G401 (cell line): ENCODE measurements at regions not wholly inside any gene's neighbourhood (a gene's known extent, or its start where the extent isn't known, plus 50 kb on each side); places are given as distances from the start of the nearest gene placed in this dataset.

Experiments
- DNase-seq: peaks from one replicate; pipeline ENCODE4 v3.0.0-alpha.2; 2015; ENCODE audit warnings: low spot score
- in situ Hi-C: cut with HindIII; loops from 2 replicates; pipeline ENCODE4 v1.10.0; 2016; ENCODE audit warnings: low sequenced_read_pairs, mixed read lengths

GRCh38 chr1:187275985-187276575 is 447.3 kb downstream of the PLA2G4A start:
- in situ Hi-C loops = no loop called here

GRCh38 chr1:187276677-187277076 is 447.9 kb downstream of the PLA2G4A start:
- no peak for DNase-seq
- in situ Hi-C loops = no loop called here

More at GRCh38 chr1:187275985-187276575, 447.3 kb downstream of the PLA2G4A start:
- DNase-seq = no peak

- in situ Hi-C loops = no loop called here
- no peak for DNase-seq
Measured at GRCh38 chr1:187280031-187280430, 451.3 kb downstream of the PLA2G4A start.

GRCh38 chr1:187281085-187281484 is 452.3 kb downstream of the PLA2G4A start:
- in situ Hi-C loops = no loop called here

GRCh38 chr1:187283984-187284383 is 455.2 kb downstream of the PLA2G4A start:
- in situ Hi-C loops = no loop called here
- DNase-seq = no peak

More at GRCh38 chr1:187281085-187281484, 452.3 kb downstream of the PLA2G4A start:
- DNase-seq = no peak

GRCh38 chr1:187294421-187295201 is 465.9 kb downstream of the PLA2G4A start:
- in situ Hi-C loops = no loop called here
- no peak for DNase-seq

- no peak for DNase-seq
Measured at GRCh38 chr1:187300081-187300480, 471.3 kb downstream of the PLA2G4A start.

GRCh38 chr1:187306710-187307415 is 478.1 kb downstream of the PLA2G4A start:
- peak; percentile 87 for DNase-seq
- in situ Hi-C loops = no loop called here

More at GRCh38 chr1:187300081-187300480, 471.3 kb downstream of the PLA2G4A start:
- in situ Hi-C loops = no loop called here

- in situ Hi-C loops = no loop called here
- DNase-seq = no peak
Measured at GRCh38 chr1:187310038-187310631, 481.4 kb downstream of the PLA2G4A start.

- in situ Hi-C loops = no loop called here
- no peak for DNase-seq
Measured at GRCh38 chr1:187313115-187313514, 484.4 kb downstream of the PLA2G4A start.

GRCh38 chr1:187326557-187326956 is 497.8 kb downstream of the PLA2G4A start:
- in situ Hi-C loops = no loop called here
- no peak for DNase-seq

- in situ Hi-C loops = no loop called here
- no peak for DNase-seq
Measured at GRCh38 chr1:187336441-187337168, 507.9 kb downstream of the PLA2G4A start.

- no peak for DNase-seq
- in situ Hi-C loops = no loop called here
Measured at GRCh38 chr1:187338762-187339412, 510.1 kb downstream of the PLA2G4A start.

- no peak for DNase-seq
- in situ Hi-C loops = no loop called here
Measured at GRCh38 chr1:187342495-187342894, 513.7 kb downstream of the PLA2G4A start.

- DNase-seq = no peak
- in situ Hi-C loops = no loop called here
Measured at GRCh38 chr1:187374082-187374481, 545.3 kb downstream of the PLA2G4A start.

- in situ Hi-C loops = no loop called here
- DNase-seq = no peak
Measured at GRCh38 chr1:187374742-187375141, 546.0 kb downstream of the PLA2G4A start.

- in situ Hi-C loops = no loop called here
- DNase-seq = no peak
Measured at GRCh38 chr1:187383366-187383765, 554.6 kb downstream of the PLA2G4A start.

GRCh38 chr1:187384504-187384903 is 555.8 kb downstream of the PLA2G4A start:
- in situ Hi-C loops = no loop called here
- DNase-seq = no peak
